ENCODE measurements at regions not wholly inside any gene's neighbourhood (a gene's known extent, or its start where the extent isn't known, plus 50 kb on each side); places are given as distances from the start of the nearest gene placed in this dataset.

DNA sequence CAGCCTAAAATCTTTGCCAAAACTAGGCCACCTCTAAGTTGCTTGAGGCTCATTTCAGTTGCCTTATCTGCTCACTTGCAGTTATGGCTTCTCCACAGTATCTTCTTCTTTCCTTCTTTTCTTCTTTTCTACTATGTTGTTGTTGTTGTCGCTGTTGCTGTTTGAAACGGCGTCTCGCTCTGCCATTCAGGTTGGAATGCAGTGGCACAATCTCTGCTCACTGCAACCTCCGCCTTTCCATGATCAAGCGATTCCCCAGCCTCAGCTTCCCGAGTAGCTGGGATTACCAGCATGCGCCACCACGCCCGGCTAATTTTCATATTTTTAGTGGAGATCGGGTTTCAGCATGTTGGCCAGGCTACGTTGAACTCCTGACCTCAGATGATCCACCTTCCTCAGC, 210.8 kb upstream of the NR2F2 start:
- TF ChIP-seq FOXP2 (optimal IDR thresholded peaks at IDR 0.05; ENCODE audit: borderline replicate concordance, extremely low read depth, extremely low read length, insufficient read depth), result no peak
- no peak for TF ChIP-seq POLR2AphosphoS5 (IDR thresholded peaks at IDR 0.05; ENCODE audit: low read depth, low read length)
- TF ChIP-seq TAF1 (IDR thresholded peaks at IDR 0.05; ENCODE audit: borderline replicate concordance, insufficient read depth, low read length), result no peak
- TF ChIP-seq, protein P1, sequence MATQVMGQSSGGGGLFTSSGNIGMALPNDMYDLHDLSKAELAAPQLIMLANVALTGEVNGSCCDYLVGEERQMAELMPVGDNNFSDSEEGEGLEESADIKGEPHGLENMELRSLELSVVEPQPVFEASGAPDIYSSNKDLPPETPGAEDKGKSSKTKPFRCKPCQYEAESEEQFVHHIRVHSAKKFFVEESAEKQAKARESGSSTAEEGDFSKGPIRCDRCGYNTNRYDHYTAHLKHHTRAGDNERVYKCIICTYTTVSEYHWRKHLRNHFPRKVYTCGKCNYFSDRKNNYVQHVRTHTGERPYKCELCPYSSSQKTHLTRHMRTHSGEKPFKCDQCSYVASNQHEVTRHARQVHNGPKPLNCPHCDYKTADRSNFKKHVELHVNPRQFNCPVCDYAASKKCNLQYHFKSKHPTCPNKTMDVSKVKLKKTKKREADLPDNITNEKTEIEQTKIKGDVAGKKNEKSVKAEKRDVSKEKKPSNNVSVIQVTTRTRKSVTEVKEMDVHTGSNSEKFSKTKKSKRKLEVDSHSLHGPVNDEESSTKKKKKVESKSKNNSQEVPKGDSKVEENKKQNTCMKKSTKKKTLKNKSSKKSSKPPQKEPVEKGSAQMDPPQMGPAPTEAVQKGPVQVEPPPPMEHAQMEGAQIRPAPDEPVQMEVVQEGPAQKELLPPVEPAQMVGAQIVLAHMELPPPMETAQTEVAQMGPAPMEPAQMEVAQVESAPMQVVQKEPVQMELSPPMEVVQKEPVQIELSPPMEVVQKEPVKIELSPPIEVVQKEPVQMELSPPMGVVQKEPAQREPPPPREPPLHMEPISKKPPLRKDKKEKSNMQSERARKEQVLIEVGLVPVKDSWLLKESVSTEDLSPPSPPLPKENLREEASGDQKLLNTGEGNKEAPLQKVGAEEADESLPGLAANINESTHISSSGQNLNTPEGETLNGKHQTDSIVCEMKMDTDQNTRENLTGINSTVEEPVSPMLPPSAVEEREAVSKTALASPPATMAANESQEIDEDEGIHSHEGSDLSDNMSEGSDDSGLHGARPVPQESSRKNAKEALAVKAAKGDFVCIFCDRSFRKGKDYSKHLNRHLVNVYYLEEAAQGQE (IDR thresholded peaks at IDR 0.05; ENCODE audit: insufficient read depth in 1 of 2, low read depth in 2 of 2, low read length in 2 of 2), result no peak
- no peak for TF ChIP-seq SIN3A (IDR thresholded peaks at IDR 0.05; ENCODE audit: borderline replicate concordance, insufficient read depth, low read length)

Measured in PFSK-1 (cell line).